ENCODE measurements at regions not wholly inside any gene's neighbourhood (a gene's known extent, or its start where the extent isn't known, plus 50 kb on each side); places are given as distances from the start of the nearest gene placed in this dataset.
"Not testable (repeated sequence)": the region's sequence is repeated elsewhere in the genome, so short reads cannot be mapped to it uniquely, and the experiment has no call there.

DNA sequence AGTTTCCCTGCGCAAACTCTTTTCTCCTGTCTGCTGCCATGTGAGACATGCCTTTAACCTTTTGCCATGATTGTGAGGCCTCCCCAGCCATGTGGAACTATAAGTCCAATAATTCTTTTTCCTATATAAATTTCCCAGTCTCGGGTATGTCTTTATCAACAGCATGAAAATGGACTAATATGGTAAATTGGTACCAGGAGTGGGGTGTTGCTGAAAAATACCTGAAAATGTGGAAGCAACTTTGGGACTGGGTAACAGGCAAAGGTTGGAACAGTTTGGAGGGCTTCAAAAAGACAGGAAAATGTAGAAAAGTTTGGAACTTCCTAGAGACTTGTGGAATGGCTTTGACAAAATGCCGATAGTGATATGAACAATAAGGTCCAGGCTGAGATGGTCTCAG, 578.9 kb upstream of the CYLC2 start:
- H3K27ac Mint-ChIP-seq; H3K4me1 Mint-ChIP-seq (ENCODE audit: low read depth); H3K27me3 Mint-ChIP-seq (ENCODE audit: low read depth); CTCF ChIA-PET; DNase-seq; H3K4me3 Mint-ChIP-seq; intact Hi-C loops (cut with micrococcal nuclease); H3K36me3 Mint-ChIP-seq (ENCODE audit: low read depth): not testable (repeated sequence)
- peaks cover 16% of the 10 kb centered on the region for H3K9me3 Mint-ChIP-seq

DNA sequence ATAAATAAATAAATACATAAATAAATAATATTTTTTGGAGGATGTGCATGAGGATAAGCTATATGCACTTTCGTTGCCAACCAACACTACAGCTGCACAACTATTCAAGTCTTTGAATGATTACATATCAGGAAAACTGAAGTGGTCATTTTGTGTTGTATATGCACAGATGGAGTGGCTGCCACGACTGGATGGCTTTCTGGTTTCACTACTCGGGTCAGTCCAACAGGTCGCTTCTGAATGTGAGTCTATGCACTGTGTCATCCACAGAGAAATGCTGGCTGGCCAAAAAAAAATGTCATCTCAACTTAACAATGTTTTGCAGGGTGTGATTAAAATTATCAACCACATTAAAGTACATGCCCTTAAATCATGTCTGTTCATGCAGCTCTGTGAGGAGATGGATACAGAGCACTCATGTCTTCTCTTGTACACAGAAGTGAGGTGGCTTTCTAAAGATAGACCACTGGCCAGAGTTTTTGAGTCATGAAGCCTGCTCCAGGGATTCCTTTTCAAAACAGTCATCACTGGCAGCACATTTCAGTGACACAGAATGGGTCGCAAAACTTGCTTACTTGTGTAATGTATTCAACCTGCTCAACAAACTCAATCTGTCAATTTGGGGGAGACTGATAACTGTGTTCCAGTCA, 589.8 kb upstream of the CYLC2 start:
- CTCF ChIA-PET: interaction anchor here (0.6 to 0.7 kb wide), 2 partner anchors 33 to 307 kb away, joined by 3 read pairs; no protein-coding TSS in a partner anchor

DNA sequence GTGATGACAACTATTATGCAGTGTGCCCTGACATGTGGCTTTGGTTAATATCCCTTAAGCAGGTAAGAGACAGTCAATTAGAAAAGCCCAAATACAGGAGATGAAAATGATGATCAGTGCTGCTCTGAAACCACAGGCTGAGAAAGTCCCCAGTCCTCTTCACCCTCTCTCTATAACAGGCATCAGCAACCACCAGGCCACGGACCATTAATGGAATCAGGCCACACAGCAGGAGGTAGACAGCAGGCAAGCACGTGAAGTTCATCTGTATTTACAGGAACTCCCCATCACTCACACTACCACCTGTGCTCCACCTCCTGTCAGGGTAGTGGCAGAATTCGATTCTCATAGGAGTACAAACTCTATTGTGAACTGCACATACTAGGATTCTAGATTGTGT, 591.6 kb upstream of the CYLC2 start:
- Mint-ChIP-seq H3K4me1 (ENCODE audit: low read depth) (no peaks in the 10 kb centered on the region), H3K4me3 (no peak overlapping the region), H3K9me3 (peaks cover 6% of the 10 kb centered on the region), H3K36me3 (ENCODE audit: low read depth) (no peaks in the 10 kb centered on the region), H3K27ac (no peak overlapping the region), H3K27me3 (ENCODE audit: low read depth) (no peaks in the 10 kb centered on the region)
- CTCF ChIA-PET: no interaction called here
- no peak for DNase-seq
- intact Hi-C loops (cut with micrococcal nuclease): no loop called here

More for the DNA sequence above, 589.8 kb upstream of the CYLC2 start:
- peaks cover 6% of the 10 kb centered on the region for H3K9me3 Mint-ChIP-seq
- no peaks in the 10 kb centered on the region for H3K27me3 Mint-ChIP-seq (ENCODE audit: low read depth)
- intact Hi-C loops (cut with micrococcal nuclease): no loop called here
- no peak overlapping the region for H3K27ac Mint-ChIP-seq
- H3K4me1 Mint-ChIP-seq (ENCODE audit: low read depth): no peaks in the 10 kb centered on the region
- no peak for DNase-seq
- no peak overlapping the region for H3K4me3 Mint-ChIP-seq
- no peaks in the 10 kb centered on the region for H3K36me3 Mint-ChIP-seq (ENCODE audit: low read depth)

DNA sequence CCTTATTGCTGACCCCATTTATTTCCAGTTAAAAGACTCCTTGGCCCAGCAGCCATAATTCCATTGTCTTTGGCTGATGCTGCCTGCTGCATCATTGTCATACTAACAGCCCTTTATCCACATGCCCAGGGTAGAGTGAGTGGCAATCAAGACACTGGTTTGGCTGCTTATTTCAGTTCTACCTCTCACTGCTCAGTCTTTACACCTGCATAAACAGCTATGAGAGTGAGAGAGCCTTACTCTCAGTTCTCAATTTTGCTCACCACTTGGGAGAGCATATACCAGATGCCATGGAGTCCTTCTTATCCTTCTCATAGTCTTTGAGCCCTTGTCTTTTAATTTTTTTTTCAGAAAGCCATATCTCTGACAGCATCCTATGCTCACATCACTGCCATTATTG, 596.9 kb upstream of the CYLC2 start:
- intact Hi-C loops (cut with micrococcal nuclease): no loop called here
- no peaks in the 10 kb centered on the region for H3K27me3 Mint-ChIP-seq (ENCODE audit: low read depth)

DNA sequence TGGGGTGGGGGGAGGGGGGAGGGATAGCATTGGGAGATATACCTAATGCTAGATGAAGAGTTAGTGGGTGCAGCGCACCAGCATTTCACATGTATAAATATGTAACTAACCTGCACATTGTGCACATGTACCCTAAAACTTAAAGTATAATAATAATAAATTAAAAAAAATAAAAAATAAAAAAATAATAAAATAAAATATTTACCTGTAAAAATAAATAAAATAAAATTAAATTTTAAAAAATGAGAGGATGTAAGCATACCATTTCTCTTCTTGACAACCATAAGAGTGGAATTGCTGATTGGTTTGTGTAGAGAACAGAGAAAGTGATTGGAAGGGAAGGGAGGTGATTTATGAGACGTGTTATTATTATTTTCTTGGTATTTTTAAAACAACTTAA, 609.5 kb upstream of the CYLC2 start:
- CTCF ChIA-PET: not testable (repeated sequence)

More for the DNA sequence above, 596.9 kb upstream of the CYLC2 start:
- Mint-ChIP-seq H3K4me1 (ENCODE audit: low read depth) (no peaks in the 10 kb centered on the region), H3K4me3 (no peak overlapping the region), H3K27ac (no peak overlapping the region), H3K36me3 (ENCODE audit: low read depth) (no peaks in the 10 kb centered on the region), H3K9me3 (no peaks in the 10 kb centered on the region)
- CTCF ChIA-PET: no interaction called here
- DNase-seq: no peak

DNA sequence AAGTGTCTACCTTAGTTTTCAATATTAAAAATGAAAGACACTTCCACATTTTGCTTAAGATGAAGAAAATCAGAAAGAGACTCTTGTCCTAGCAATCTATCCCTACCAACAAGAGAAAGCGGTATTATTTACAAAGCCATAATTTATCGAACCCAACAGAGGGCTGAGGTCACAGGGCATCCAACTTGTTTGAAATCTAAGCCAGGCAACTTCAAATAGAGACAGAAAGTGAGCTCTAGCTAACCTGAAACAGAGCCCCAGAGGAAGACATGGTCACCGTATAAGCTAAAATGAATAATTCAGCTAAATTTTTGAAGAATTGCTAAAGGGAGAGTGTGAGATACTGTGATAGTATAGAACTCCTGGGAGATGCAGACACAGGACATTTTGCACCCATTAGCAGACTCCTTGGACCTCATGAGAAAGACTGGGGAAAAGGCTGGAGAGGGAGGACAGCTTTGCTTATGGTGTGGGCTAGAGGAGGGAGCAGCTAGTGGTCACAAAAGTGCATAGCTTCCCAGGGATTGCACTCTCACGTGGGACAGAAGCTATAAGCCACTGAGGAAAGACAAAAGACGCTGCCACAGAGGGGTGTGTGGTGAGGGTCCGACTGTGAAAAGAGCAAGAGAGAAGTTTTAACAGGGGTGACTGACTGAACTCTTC, 624.2 kb upstream of the GRIN3A start:
- no peaks in the 10 kb centered on the region for H3K4me1 Mint-ChIP-seq (ENCODE audit: low read depth)
- CTCF ChIA-PET: interaction anchor here (0.5 kb wide), 1 partner anchor 451 kb away, joined by 3 read pairs; no protein-coding TSS in a partner anchor
- H3K9me3 Mint-ChIP-seq: peaks cover 2% of the 10 kb centered on the region
- no peak for DNase-seq
- intact Hi-C loops (cut with micrococcal nuclease): no loop called here
- no peaks in the 10 kb centered on the region for H3K27me3 Mint-ChIP-seq (ENCODE audit: low read depth)
- H3K36me3 Mint-ChIP-seq (ENCODE audit: low read depth): no peaks in the 10 kb centered on the region
- no peak overlapping the region for H3K4me3 Mint-ChIP-seq
- no peak overlapping the region for H3K27ac Mint-ChIP-seq

More for the DNA sequence above, 609.5 kb upstream of the CYLC2 start:
- H3K4me1 Mint-ChIP-seq (ENCODE audit: low read depth); H3K9me3 Mint-ChIP-seq; DNase-seq; H3K27me3 Mint-ChIP-seq (ENCODE audit: low read depth); intact Hi-C loops (cut with micrococcal nuclease); H3K4me3 Mint-ChIP-seq; H3K27ac Mint-ChIP-seq; H3K36me3 Mint-ChIP-seq (ENCODE audit: low read depth): not testable (repeated sequence)

DNA sequence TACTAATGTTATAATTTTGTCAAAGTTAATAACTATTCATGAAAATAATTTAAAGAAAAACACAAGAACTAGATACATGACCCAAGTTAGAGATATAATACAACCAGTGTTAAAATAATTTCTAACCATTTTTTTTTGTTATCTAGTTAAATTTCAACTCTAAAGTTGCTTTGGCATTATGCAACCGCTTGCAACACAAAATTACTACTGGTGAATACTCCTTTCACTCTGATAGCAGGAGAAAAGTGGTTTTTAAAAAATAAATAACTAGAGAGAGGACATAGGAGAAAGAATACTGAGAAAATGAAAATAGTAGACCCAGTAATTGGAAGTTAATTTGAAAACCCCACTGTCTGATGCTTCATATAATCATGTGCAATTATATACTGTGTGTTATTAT, 622.4 kb upstream of the GRIN3A start:
- intact Hi-C loops (cut with micrococcal nuclease): no loop called here
- Mint-ChIP-seq H3K27me3 (ENCODE audit: low read depth) (no peaks in the 10 kb centered on the region), H3K36me3 (ENCODE audit: low read depth) (no peaks in the 10 kb centered on the region), H3K4me1 (ENCODE audit: low read depth) (no peaks in the 10 kb centered on the region), H3K9me3 (peaks cover 8% of the 10 kb centered on the region), H3K4me3 (no peak overlapping the region), H3K27ac (no peak overlapping the region)
- CTCF ChIA-PET: no interaction called here
- no peak for DNase-seq

DNA sequence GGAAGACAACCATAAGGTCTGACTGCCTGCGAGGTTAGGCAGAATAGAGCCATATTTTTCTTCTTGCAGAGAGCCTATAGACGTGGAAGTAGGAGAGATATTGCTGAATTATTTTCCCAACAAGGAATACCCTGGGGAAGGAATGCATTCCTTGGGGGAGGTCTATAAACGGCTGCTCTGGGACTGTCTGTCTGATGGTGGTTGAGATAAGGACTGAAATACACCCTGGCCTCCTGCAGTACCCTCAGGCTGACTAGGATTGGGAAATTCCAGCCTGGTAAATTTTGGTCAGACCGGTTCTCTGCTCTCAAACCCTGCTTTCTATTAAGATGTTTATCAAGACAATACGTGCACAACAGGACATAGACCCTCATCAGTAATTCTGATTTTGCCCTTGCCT, 617.5 kb upstream of the GRIN3A start:
- no peaks in the 10 kb centered on the region for H3K27me3 Mint-ChIP-seq (ENCODE audit: low read depth)
- H3K36me3 Mint-ChIP-seq (ENCODE audit: low read depth): no peaks in the 10 kb centered on the region
- DNase-seq: no peak
- H3K27ac Mint-ChIP-seq: no peak overlapping the region
- intact Hi-C loops (cut with micrococcal nuclease): no loop called here
- H3K4me3 Mint-ChIP-seq: no peak overlapping the region
- CTCF ChIA-PET: no interaction called here
- no peaks in the 10 kb centered on the region for H3K4me1 Mint-ChIP-seq (ENCODE audit: low read depth)
- peaks cover 10% of the 10 kb centered on the region for H3K9me3 Mint-ChIP-seq

DNA sequence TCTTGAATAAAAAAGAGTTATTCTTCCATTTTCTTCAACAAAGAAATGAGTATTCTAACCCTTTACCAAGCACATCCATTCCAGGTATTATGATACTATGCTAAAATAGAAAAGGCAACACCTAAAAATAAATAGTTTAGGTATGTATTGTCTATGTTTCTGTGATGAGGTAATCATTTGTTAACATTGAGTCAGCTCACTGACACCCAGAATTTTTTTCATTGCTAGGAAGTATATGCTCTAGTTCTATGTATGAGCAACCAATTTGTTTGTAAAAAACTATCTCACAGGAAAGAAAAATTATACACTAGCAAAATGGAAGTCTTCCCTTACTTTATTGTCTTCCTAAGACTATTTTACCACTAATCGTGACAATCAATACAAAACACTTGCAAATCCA, 615.6 kb upstream of the GRIN3A start:
- Mint-ChIP-seq H3K27me3 (ENCODE audit: low read depth) (no peaks in the 10 kb centered on the region), H3K27ac (no peak overlapping the region), H3K4me1 (ENCODE audit: low read depth) (no peaks in the 10 kb centered on the region), H3K36me3 (ENCODE audit: low read depth) (no peaks in the 10 kb centered on the region), H3K9me3 (peaks cover 16% of the 10 kb centered on the region), H3K4me3 (no peak overlapping the region)
- DNase-seq: no peak
- intact Hi-C loops (cut with micrococcal nuclease): no loop called here
- CTCF ChIA-PET: no interaction called here

DNA sequence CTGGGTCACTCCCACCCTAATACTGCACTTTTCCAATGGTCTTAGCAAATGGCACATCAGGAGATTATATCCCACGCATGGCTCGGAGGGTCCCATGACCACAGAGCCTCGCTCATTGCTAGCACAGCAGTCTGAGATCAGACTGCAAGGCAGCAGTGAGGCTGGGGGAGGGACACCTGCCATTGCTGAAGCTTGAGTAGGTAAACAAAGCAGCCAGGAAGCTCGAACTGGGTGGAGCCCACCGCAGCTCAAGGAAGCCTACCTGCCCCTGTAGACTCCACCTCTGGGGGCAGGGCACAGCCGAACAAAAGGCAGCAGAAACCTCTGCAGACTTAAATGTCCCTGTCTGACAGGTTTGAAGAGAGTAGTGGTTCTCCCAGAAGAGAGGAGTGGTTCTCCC, 599.0 kb upstream of the GRIN3A start:
- DNase-seq; H3K4me1 Mint-ChIP-seq (ENCODE audit: low read depth); H3K9me3 Mint-ChIP-seq; CTCF ChIA-PET; H3K36me3 Mint-ChIP-seq (ENCODE audit: low read depth); intact Hi-C loops (cut with micrococcal nuclease); H3K4me3 Mint-ChIP-seq; H3K27me3 Mint-ChIP-seq (ENCODE audit: low read depth); H3K27ac Mint-ChIP-seq: not testable (repeated sequence)

DNA sequence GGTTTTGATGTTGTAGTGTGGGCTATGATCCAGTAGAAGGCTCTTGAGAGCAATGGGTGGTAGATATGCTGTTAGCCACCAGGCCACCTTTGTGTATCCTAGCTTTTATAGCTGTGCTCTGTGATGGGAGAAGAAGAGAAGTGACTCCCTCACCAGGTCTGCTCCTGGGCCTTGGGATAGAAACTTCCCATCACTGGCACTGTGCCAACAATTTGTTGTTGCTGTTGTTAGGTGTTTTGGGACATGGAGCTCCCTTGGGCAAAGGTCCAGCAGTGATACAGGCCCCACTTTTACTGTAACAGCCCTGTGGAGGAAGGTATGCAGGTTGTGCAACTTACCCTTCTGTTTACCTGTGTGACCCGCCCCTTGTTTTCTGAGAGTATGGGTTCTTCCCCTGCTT, 570.9 kb upstream of the GRIN3A start:
- Mint-ChIP-seq H3K27ac (no peak overlapping the region), H3K4me1 (ENCODE audit: low read depth) (no peaks in the 10 kb centered on the region), H3K36me3 (ENCODE audit: low read depth) (no peaks in the 10 kb centered on the region), H3K27me3 (ENCODE audit: low read depth) (no peaks in the 10 kb centered on the region), H3K4me3 (no peak overlapping the region), H3K9me3 (peaks cover 11% of the 10 kb centered on the region)
- CTCF ChIA-PET: no interaction called here
- no peak for DNase-seq
- intact Hi-C loops (cut with micrococcal nuclease): no loop called here

DNA sequence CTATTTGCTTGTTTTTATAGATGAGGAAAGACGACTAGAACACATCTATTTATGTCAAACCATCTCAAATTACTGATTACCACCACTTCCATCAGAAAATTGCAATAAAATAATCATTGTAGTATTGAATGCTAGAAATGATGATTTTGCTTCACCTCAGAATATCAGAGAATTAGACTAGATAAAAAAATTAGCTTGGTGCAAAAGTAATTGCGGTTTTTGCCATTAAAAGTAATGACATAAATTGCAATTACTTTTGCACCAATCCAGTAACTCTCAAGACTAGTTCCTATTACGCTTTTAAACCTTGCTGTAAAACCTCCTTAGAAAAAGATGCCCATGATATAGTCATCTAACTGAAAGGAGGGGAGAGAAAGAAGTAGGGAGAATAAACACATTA, 556.7 kb upstream of the GRIN3A start:
- no peak overlapping the region for H3K4me3 Mint-ChIP-seq
- peaks cover 1% of the 10 kb centered on the region for H3K9me3 Mint-ChIP-seq
- no peaks in the 10 kb centered on the region for H3K4me1 Mint-ChIP-seq (ENCODE audit: low read depth)
- DNase-seq: no peak
- H3K27ac Mint-ChIP-seq: no peak overlapping the region
- CTCF ChIA-PET: no interaction called here
- H3K36me3 Mint-ChIP-seq (ENCODE audit: low read depth): no peaks in the 10 kb centered on the region
- intact Hi-C loops (cut with micrococcal nuclease): no loop called here
- H3K27me3 Mint-ChIP-seq (ENCODE audit: low read depth): no peaks in the 10 kb centered on the region

DNA sequence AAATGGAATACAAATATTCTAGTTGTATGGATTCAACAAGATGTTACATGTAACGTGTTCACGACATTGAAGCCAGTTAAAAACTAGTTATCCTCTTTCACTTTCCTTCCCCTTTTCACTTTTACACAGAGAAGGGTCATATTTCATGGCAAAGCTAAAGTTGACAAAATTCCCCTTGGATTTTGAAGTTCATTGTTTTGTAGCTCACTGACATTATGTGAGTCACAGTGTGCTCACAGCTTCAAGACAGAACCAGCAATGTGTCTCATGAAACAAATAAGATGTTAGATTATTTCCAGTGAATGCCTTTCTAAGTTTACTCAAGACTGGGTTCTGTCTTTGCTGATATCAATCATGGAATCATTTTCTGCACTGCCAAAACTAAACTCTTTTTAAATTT, 535.5 kb upstream of the GRIN3A start:
- Mint-ChIP-seq H3K9me3 (peaks cover 2% of the 10 kb centered on the region), H3K27me3 (ENCODE audit: low read depth) (no peaks in the 10 kb centered on the region), H3K36me3 (ENCODE audit: low read depth) (no peaks in the 10 kb centered on the region), H3K4me1 (ENCODE audit: low read depth) (no peaks in the 10 kb centered on the region), H3K27ac (no peak overlapping the region), H3K4me3 (no peak overlapping the region)
- intact Hi-C loops (cut with micrococcal nuclease): no loop called here
- DNase-seq: no peak
- CTCF ChIA-PET: no interaction called here

All from activated naive CD4-positive, alpha-beta T cell treated with anti-CD3 and anti-CD28 coated beads for 36 hours (primary cell).